ENCODE measurements at regions not wholly inside any gene's neighbourhood (a gene's known extent, or its start where the extent isn't known, plus 50 kb on each side); places are given as distances from the start of the nearest gene placed in this dataset.
"Not testable (repeated sequence)": the region's sequence is repeated elsewhere in the genome, so short reads cannot be mapped to it uniquely, and the experiment has no call there.

DNA sequence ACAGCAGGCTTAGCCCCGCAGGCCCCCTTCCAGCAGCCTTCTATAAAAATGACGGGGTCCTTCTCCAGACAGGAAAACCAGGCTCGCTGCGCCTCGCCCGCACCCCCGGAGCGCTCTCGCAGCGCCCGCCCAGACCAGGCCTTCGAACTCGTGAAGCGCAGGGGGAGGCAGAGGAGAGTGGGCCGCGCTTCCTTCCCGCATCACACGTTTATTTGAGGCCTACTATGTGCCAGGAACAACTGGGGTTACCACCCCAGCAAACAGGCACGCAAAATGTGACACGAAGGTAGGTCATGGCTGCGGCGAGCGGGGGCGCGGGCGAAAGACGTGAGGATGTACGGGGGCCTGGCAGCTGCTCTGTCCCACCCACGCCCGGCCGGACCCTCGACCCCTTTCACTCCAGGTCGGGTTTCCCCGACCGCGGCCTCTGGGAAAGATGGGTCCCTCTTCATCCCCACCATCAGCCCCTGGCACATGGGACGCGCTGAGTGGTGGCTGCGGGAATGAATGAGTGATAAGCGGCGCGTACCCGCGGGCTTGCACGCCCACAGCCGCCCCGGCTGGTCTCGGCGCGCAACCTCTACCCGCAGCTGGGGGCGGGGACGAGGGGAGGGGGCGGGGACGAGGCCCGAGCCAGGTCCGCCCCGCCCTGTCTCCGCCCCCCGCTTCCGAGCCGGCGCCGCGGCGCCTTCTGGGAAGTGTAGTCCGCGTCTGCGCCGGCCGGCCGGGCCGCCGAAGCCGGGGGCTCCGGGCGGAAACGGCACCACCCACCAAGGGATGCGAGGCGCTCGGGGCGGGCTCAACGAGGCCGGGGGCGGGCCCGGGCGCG, 59.1 kb downstream of the ZNF467 start:
- DNase-seq (ENCODE audit: low spot score): peak; percentile 57

DNA sequence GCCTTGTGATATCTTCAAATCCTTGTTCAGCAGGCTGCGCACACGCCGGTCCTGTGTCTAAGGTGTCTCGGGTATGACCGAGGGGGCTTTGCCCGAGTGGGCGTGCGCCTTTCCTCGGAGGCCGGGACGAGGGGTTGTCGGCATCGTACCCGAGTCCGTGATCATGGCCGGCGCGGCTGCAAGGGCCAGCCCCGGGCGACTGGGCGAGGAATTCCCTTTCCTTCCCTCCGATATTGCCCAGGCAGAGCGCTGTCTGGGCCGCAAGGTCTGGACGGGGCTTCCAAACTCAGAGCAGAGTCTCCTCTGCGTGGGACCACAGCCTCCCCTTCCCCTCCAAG, 59.7 kb downstream of the ZNF467 start:
- DNase-seq (ENCODE audit: low spot score): no peak

- no peak for DNase-seq (ENCODE audit: low spot score)
These were observed 60.2 kb downstream of the ZNF467 start for GRCh38 chr7:149713061-149713730.

DNA sequence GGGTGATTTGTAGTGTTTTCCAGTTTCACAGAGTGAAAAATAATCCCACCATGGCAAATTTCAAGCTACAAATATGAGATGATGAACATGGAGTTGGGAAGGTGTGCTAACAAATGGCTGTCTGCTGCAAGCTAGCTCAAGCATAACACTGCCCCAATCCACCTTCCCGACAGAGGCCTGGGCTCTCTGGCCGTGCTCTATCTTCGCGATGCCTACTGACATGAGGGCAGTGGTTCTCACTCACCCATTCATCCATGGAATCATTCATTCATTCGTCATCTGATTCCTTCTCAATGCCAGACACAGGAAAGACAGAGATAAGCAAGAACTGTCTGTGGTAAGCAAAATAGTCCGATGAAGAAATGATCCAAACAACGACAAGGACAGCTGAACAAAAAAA, 65.4 kb downstream of the ZNF467 start:
- no peak for DNase-seq (ENCODE audit: low spot score)

DNA sequence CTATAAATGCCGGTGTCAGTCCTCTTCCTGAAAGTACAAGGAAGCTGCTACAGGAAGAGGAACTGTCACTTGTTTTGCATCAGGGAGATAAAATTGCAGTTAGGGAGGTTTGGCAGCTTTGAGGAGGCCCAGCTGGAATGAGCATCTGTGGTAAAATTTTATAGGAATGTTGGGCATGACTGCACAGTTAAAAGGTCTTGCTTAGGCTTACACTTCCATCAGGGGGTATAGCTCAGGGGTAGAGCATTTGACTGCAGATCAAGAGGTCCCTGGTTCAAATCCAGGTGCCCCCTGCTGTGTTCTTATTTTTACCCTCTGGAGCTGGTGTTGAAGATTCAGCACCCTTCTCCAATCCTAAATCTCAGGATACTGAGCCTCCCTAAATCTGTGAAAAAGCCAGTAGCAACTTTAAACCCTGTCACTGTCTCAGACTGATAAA, 65.9 kb downstream of the ZNF467 start:
- DNase-seq (ENCODE audit: low spot score): no peak

DNA sequence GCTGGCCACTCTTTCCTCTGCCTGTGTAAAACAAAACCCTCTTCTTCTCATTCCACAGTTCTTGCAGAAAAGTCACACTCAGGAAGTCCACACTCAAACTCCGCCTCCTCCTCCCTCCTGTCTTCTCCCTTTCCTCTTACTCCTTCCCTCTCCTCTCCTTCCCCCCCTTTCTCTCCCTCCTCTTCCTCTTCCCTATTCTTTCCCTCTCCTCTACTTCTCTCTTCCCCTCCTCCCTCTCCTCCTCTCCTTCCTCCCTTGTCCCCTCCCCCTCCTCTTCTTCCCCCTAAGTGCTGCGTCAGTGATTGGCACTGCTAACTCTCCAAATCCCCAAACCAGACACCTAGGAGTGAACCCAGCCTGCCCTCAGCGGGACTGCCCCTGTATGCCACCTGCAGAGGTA, 67.0 kb downstream of the ZNF467 start:
- no peak for DNase-seq (ENCODE audit: low spot score)

DNA sequence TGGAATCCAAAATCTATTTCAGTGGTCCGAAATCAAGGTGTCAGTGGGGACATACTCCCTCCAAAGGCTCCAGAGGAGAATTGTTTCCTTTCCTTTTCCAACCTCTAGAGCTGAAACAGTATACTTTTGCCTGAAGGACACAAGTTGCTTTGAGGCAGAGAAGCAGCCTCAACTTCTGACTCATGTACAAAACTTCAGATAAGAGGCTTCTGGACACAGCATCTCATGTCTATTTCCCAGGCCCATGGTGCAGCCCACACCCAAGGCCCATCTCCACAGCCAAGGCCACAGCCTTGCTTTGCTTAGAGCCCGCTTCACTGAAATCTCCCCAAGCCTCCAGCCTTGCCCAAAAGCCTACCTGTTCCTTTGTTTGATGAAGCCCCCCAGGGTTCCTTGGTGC, 68.9 kb downstream of the ZNF467 start:
- DNase-seq (ENCODE audit: low spot score): no peak

GRCh38 chr7:149703044-149703650, 70.2 kb downstream of the ZNF467 start:
- DNase-seq (ENCODE audit: low spot score): no peak

- DNase-seq (ENCODE audit: low spot score): no peak
These were observed 71.7 kb downstream of the ZNF467 start for GRCh38 chr7:149701495-149702240.

DNA sequence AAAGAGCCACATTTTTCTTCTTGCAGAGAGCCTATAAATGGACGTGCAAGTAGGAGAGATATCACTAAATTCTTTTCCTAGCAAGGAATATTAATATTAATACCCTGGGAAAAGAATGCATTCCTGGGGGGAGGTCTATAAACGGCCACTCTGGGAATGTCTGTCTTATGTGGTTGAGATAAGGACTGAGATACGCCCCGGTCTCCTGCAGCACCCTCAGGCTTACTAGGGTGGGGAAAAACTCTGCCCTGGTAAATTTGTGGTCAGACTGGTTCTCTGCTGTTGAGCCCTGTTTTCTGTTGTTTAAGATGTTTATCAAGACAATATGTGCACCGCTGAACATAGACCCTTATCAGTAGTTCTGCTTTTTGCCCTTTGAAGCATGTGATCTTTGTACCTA, 75.6 kb downstream of the ZNF467 start:
- DNase-seq (ENCODE audit: low spot score): not testable (repeated sequence)

DNA sequence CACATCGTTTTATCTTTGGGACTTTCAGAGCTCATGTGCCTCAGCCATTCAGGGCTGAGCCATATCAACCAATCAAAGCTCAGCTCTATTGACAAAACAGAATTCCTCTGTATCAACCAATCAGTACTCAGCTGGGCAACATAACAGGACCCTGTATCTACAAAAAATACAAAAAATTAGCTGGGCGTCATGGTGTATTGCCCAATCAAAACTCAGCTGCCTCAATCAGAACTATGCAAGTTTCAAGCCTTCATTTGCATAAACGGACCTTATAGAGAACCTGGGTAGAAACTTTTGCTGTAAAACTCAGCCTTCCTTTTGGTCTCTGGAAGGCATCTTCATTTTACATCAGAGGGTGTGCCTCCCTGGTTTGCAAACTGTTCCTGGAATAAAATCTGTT, 77.1 kb downstream of the ZNF467 start:
- DNase-seq (ENCODE audit: low spot score): no peak

DNA sequence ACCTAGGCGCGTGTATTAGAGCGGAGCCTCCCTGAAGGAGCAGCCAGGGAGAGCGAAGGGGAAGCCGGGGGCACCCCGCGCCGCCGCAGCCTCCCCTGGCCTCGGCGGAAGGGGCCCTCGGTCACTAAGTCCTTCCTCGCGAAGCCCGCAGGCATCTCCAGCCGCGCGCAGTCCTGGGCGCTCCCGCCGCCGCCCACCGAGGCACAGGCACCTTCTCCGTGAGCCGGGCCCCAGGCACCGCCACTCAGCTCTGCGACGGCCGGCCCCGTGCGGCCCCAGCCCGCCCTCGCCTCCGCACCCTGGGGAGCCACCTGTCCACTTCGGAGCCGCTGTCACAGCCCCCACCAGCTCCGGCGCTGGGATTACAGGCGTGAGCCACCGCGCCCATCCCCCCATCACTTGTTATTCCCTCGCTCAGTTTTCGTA, 80.8 kb downstream of the ZNF467 start:
- DNase-seq (ENCODE audit: low spot score): no peak

DNA sequence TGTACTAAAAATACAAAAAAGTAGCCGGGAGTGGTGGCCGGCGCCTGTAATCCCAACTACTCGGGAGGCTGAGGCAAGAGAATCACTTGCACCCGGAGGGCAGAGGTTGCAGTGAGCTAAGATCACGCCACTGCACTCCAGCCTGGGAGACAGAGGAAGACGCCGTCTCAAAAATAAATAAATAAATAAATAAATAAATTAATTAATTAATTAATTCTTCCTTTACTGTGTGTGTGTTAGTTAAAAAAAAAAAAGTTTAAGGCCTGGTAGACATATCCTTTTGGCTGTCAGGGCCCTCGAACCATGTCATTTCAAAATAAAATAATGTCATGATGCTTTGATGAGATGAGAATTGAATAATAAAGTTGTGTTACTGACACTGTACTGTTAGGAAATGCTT, 81.3 kb downstream of the ZNF467 start:
- no peak for DNase-seq (ENCODE audit: low spot score)

DNA sequence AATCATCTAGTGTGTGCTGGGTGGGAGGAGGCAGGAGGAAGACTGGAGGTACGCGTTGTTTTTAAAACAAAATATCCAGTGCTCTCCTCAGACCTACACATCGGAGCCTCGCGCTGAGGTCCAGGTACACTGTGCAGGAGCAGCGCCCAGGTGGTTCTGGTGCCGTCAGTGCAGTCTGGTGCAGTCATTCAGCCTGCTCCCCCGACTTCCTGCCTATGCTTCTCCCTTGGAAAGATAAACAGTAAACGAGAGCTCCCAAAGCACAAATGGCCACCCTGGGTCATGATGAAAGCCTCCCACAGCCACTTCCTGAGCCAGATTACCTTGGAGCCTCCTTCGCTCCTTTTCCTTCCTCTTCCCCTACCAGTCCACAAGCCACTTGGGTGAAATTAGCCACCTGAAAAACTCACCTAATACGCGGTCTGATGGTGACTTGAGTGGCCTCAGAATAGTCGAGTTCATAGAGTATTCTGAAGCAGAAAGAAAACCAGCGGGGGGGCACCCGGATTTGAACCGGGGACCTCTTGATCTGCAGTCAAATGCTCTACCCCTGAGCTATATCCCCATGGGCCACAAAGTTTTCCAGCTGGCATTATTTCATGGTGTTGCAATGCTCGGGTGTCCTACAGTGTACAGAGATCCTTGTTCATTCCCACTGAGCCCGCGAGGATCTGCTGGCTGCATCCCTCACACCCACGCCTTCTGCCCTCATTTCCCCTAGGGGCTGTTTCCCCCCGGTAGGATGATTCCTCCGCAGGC, 82.5 kb downstream of the ZNF467 start:
- DNase-seq (ENCODE audit: low spot score): no peak

DNA sequence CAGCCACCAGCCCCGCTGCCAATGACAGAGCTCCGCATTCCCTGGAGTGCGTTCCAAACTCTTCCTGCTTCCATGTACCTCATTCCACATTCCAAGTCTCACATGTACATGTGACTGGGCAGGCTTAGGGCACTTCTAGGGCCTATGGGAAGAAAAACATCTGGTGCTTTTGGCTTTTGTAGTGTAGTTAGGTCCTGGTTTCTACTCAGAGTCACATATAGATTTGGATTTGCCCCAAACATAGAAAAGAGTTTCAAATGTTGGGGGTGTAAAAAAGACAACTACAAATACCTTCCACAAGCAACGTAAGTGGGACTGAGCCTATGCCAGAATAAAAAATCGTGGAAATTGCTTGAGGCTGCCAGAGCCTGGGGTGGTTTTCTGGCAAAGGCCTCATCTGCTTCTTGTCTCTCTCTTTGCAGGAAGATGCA, 84.1 kb downstream of the ZNF467 start:
- DNase-seq (ENCODE audit: low spot score): no peak

DNA sequence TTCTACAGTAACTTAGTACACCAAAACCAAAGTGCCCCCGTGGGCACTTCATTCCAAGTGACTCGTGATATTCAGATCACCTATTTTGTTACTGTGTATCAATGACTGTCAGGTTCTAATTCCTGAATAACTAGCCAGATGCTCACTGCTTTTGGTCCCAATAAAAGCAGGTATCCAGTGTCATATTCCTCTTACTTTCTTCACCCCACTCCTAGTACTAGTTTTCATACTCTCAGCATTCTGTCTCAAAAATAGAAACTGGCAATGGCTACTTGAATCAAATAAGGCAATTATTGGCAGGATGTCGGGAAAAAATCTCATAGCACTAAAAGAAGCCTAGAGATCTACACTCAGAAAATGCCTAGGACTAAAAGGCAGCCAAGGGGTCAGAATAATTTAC, 84.6 kb downstream of the ZNF467 start:
- DNase-seq (ENCODE audit: low spot score): no peak

DNA sequence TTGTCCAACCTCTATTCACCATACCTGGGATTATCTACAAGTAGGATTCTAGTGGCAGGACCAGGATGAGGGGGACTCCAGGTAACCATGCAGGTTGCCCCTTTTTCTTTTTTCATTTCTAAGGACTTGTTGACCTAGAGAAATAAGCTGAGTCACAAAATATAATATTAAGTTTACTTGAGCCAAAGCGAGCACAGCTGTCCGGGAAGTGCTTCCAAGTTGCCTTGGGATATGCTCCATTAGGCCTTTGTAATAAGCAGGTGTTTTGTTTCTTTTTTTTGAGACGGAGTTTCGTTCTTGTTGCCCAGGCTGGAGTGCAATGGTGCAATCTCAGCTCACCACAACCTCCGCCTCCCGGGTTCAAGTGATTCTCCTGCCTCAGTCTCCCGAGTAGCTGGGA, 85.6 kb downstream of the ZNF467 start:
- not testable (repeated sequence) for DNase-seq (ENCODE audit: low spot score)

DNA sequence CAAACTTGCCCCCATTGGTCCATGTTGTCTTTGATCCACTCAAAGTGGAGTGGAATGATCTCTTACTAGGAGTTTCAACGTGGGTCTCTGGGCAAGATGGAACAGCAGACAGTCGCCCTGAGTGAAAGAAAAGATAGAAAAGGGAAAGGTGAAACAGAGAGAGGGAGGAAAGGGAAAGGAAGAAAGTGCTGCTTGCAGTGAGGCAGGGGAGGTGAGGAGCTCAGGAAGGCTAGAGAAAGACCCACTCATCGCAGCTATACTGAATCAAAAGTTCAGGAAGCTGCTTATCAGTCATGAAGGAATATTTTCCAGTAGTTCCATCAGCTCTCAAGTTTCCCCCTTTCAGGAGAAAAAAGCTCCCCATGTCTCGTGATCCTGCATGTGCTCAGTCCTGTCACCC, 86.9 kb downstream of the ZNF467 start:
- DNase-seq (ENCODE audit: low spot score): no peak

DNA sequence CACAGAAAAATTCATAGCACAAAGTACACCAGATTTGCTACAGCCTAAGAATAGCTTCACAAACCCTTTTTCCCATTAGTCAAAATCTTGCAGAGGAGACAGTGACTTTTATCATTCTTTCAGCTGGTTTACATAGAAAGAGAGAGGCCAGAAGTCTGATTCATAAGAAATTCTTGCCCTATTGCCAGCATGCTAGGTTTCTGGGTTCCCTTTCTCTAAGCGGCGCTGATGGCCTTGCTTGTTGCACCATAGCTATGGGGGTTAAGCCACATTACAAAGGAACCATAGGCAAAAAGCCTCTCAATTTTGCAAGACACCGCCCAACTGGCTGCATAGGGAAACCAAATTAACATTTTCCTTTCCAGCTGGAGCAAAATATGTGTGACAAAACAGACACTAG, 87.4 kb downstream of the ZNF467 start:
- DNase-seq (ENCODE audit: low spot score): no peak

GRCh38 chr7:149685455-149685854, 87.9 kb downstream of the ZNF467 start:
- peak; percentile 24 for DNase-seq (ENCODE audit: low spot score)

DNA sequence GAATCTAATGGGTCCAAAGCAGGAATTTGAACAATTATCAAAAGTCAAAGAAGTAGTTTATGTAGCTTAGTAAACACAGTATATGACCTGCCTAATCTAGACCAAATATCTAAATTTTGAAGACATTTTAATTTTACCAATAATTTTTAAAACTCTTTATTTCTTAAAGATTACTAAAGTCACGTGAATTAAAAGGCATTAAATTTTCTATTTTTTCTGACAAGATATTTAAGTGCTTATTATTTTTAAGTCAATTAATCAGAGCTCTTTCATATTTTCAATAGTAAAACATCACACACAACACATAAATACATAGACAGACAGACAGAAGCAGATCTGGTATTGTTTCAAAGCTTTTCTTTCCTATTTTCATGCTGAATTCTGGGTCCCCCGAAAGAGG, 89.5 kb downstream of the ZNF467 start:
- no peak for DNase-seq (ENCODE audit: low spot score)

- DNase-seq (ENCODE audit: low spot score): no peak
These were observed 90.2 kb downstream of the ZNF467 start for GRCh38 chr7:149683181-149683580.
